GM06990 (cell line): ENCODE measurements at regions not wholly inside any gene's neighbourhood (a gene's known extent, or its start where the extent isn't known, plus 50 kb on each side); places are given as distances from the start of the nearest gene placed in this dataset.

Experiments
- DNase-seq: peaks from one replicate; pipeline ENCODE4 v3.0.0-alpha.2; 2011; ENCODE audit not compliant: insufficient read length; ENCODE audit errors: extremely low read depth
- H3K27me3 ChIP-seq: replicated peaks from 2 replicates; pipeline ENCODE4 v1.6.0; 2011; ENCODE audit warnings: low read length; ENCODE audit not compliant: control insufficient read depth, insufficient read depth
- H3K36me3 ChIP-seq: 2 replicates; pipeline ENCODE4 v1.5.1; 2011; ENCODE audit warnings: low read length; ENCODE audit not compliant: control insufficient read depth, insufficient read depth
- H3K4me3 ChIP-seq: replicated peaks from 2 replicates; pipeline ENCODE4 v1.5.1; 2011; ENCODE audit warnings: low read depth, mild to moderate bottlenecking, control low read depth, low read length
- CTCF ChIP-seq: IDR thresholded peaks from 2 replicates; pipeline ENCODE4 v1.5.1; 2011; ENCODE audit warnings: low read length, control low read depth, mild to moderate bottlenecking, inconsistent platforms; ENCODE audit not compliant: insufficient read depth, poor library complexity, severe bottlenecking

- no peak for DNase-seq
- no peaks in the 10 kb centered on the region; the same call in 1 of the 2 replicates for H3K27me3 ChIP-seq
- H3K36me3 ChIP-seq, result no peaks in the 10 kb centered on the region
- no peak for TF ChIP-seq CTCF
- no peak overlapping the region for H3K4me3 ChIP-seq
Observed at GRCh38 chr2:120509991-120510735, 164.2 kb downstream of the INHBB start.

- H3K27me3 ChIP-seq, result no peaks in the 10 kb centered on the region; the same call in 1 of the 2 replicates
- TF ChIP-seq CTCF, result no peak
- no peaks in the 10 kb centered on the region for H3K36me3 ChIP-seq
- no peak for DNase-seq
- no peak overlapping the region for H3K4me3 ChIP-seq
Observed at GRCh38 chr2:120510751-120511395, 164.9 kb downstream of the INHBB start.

GRCh38 chr2:120511536-120511935 lies 165.6 kb downstream of the INHBB start:
- Histone ChIP-seq H3K36me3 (no peaks in the 10 kb centered on the region), H3K4me3 (no peak overlapping the region), H3K27me3 (no peaks in the 10 kb centered on the region; the same call in 1 of the 2 replicates)
- TF ChIP-seq CTCF, result no peak
- no peak for DNase-seq

- Histone ChIP-seq H3K4me3 (no peak overlapping the region), H3K27me3 (no peaks in the 10 kb centered on the region; the same call in 1 of the 2 replicates)
- no peak for TF ChIP-seq CTCF
Observed at GRCh38 chr2:120511947-120512710, 166.2 kb downstream of the INHBB start.

GRCh38 chr2:120513776-120514357 lies 167.9 kb downstream of the INHBB start:
- DNase-seq, result no peak
- H3K27me3 ChIP-seq, result no peaks in the 10 kb centered on the region; the same call in 1 of the 2 replicates
- no peak for TF ChIP-seq CTCF
- no peak overlapping the region for H3K4me3 ChIP-seq
- H3K36me3 ChIP-seq, result no peaks in the 10 kb centered on the region

More at GRCh38 chr2:120511947-120512710, 166.2 kb downstream of the INHBB start:
- no peaks in the 10 kb centered on the region for H3K36me3 ChIP-seq
- no peak for DNase-seq
